ENCODE measurements at regions not wholly inside any gene's neighbourhood (a gene's known extent, or its start where the extent isn't known, plus 50 kb on each side); places are given as distances from the start of the nearest gene placed in this dataset.
"Not testable (repeated sequence)": the region's sequence is repeated elsewhere in the genome, so short reads cannot be mapped to it uniquely, and the experiment has no call there.

GRCh38 chr9:124084087-124084486, 72.5 kb downstream of the LHX2 start:
- no peak for DNase-seq

DNA sequence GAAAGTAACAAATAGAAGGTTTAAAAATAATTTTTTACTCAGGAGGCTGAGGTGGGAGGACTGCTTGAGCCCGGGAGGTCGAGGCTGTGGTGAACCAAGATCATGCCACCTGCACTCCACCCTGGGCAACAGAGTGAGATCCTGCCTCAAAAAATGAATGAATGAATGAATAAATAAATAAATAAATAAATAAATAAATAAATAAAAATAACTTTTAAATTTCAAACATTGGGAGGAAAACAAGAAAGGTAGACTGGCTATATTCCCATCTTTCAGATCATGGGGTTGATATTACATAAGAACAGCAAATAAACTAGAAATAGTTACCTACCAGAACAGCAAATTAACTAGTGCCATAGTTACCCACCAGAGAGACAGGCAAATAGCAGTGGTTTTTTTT, 75.7 kb downstream of the LHX2 start:
- no peak for DNase-seq

DNA sequence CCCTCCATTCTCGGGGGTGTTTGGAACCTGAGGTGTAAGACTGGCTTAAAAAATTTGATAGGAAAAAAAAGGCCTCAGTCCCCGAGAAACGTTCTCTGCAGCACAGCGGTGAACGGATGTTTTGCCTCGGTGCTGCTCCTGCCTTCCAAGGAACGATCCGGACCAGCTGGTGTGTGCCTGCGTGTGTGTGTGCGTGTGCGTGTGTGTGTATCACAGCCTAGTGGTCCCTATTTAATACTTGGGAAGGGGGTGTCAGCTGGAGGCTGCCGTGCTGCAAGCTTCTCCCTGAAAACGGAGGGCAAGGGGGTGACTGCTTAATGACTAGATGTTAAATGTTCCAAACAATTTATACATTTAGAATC, 76.9 kb downstream of the LHX2 start:
- DNase-seq = no peak

GRCh38 chr9:124089631-124090488, 78.3 kb downstream of the LHX2 start:
- not testable (repeated sequence) for DNase-seq

GRCh38 chr9:124098141-124098905, 86.8 kb downstream of the LHX2 start:
- DNase-seq = no peak

GRCh38 chr9:124099860-124100259, 88.3 kb downstream of the LHX2 start:
- DNase-seq = no peak

- no peak for DNase-seq
Measured at GRCh38 chr9:124101215-124101968, 89.8 kb downstream of the LHX2 start.

GRCh38 chr9:124101969-124102345, 90.4 kb downstream of the LHX2 start:
- DNase-seq = no peak

- no peak for DNase-seq
Measured at GRCh38 chr9:124102363-124102762, 90.8 kb downstream of the LHX2 start.

DNA sequence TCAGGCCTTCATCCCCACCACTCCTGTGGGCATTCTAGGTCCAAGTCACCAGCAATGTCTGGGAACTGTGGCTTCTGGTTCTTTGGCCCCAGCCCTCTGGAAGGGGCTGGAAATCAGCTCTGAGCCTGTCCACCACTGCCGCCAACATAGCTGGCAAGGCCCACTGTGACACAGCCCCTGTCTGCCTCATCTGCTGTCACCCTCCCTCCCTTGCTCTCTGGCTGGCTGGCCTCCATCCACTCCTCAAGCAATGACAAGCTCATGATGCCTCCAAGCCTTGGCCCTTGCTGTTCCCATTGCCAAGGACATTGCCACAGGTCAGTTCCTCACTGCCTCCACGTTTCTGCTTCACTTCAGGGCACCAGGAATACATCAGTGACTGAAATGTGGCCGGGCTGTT, 93.7 kb downstream of the LHX2 start:
- DNase-seq = no peak

DNA sequence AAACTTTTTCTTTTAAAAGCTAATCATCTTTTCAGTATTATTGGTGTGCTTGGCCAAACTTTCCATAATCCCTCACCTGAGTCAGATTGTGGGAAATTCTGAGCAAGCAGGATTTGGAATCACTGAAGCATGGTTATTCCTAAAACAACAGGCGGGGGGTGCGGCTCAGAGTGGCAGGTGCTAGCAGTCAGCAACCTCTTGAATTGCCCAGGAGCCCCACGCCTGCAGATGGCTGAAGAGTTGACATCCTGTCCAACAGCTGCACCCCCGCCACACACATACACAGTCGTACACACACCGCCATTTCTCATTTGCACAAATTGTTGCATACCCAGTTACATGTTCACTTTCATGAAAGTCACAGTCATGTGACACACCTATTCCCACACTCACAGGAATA, 96.6 kb downstream of the LHX2 start:
- no peak for DNase-seq

GRCh38 chr9:124110307-124110915, 98.8 kb downstream of the LHX2 start:
- peak; percentile 58 to 59 for DNase-seq

GRCh38 chr9:124116683-124117363, 105.3 kb downstream of the LHX2 start:
- DNase-seq = no peak

DNA sequence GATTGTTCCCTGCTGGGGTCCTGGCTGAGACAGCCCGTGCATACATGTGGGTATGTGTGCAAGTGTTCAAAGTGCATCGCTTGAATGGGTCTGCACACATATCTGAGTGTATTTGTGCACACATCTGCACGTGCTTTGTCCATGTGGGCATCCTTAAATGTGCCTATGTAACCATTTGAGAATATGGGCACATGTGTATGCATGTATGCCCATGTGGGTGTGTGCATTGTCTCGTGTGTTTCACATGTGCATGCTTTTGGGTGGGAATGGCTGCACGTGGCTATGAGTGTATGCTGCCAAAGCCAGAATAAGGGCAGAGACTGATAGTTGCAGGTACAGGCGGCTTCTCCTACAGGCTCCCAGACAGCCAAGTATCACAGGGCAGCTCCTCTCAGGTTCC, 107.3 kb downstream of the LHX2 start:
- no peak for DNase-seq

DNA sequence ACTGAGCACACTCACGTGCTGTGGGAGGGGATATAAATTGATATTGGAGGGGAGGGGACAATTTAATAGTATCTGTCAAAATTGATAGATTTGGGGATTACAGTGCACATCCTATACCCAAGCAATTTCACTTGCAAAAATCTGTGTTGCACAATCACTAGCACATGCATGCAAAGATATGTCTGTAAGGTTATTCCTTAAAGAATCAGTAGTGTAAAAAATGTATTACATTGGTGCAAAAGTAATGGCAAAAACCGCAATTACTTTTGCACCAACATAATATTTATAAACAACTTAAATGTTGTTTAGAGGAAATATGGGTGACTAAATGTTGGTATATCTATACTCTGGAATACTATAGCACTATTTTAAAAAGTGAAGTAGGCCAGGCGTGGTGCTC, 108.7 kb downstream of the LHX2 start:
- DNase-seq = no peak

DNA sequence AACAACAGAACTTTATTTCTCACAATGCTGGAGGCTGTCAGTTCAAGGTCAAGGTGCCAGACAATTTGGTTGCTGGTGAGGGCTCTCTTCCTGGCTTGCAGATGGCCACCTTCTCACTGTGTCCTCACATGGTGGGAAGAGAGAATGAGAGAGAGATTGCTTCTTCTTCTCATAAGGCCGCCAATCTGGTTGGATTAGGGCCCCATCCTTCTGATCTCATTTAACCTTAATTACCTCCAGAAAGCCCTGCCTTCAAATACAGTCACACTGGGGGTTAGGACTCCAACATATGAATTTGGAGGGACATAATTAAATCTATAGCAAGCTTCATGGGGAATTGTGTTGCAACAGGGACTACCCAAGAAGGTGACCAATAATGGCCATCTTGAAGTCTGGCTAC, 110.2 kb downstream of the LHX2 start:
- DNase-seq = no peak

DNA sequence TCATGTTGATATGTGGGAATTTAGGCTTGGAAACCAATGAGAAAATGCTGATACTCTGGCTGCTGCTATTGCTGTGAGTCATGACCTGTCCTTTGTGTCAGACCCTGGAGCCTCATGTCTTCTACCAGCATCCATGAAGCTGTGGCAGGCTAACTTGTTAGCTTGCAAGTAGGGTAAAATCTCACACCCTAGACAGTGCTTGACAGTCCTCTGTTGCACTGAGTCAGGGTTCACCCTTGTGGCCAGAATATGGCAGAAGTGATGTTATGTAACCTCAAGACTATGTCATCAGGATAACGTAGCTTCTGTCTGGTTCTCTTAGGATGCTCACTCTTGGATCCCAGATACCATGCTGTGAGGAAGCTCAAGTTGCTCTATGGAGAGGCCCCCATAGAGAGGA, 110.8 kb downstream of the LHX2 start:
- no peak for DNase-seq

DNA sequence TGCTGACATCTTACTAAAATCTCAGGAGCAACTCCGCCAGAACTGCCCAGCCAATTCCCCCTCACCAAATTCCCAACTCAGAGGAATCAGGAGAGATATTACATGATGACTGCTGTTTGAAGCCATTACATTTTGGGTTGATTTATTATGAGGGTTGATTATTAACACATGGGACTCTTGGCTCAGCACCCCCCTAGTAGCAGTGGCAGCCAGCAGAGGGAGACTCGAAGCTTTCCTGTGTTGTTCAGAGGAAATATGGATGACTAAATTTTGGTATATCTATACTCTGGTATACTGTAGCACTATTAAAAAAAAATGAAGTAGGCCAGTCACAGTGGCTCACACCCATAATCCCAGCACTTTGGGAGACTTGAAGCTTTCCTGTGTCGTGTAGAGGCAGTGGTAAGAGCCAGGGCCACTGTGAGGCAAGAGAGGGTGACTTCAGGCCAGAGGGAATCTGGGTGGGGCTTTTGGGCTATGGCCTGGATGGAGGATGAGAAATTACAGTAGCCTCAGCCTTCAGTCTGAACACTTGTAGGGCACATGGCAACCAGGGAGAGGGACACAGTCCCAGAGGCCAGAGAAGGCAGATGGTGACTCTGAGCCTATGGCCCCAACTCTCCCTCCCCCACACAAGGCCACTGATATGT, 111.4 kb downstream of the LHX2 start:
- peak in 1 of 2 experiments; percentile 7 for DNase-seq

- DNase-seq = not testable (repeated sequence)
Measured at GRCh38 chr9:124123621-124124020, 112.1 kb downstream of the LHX2 start.

DNA sequence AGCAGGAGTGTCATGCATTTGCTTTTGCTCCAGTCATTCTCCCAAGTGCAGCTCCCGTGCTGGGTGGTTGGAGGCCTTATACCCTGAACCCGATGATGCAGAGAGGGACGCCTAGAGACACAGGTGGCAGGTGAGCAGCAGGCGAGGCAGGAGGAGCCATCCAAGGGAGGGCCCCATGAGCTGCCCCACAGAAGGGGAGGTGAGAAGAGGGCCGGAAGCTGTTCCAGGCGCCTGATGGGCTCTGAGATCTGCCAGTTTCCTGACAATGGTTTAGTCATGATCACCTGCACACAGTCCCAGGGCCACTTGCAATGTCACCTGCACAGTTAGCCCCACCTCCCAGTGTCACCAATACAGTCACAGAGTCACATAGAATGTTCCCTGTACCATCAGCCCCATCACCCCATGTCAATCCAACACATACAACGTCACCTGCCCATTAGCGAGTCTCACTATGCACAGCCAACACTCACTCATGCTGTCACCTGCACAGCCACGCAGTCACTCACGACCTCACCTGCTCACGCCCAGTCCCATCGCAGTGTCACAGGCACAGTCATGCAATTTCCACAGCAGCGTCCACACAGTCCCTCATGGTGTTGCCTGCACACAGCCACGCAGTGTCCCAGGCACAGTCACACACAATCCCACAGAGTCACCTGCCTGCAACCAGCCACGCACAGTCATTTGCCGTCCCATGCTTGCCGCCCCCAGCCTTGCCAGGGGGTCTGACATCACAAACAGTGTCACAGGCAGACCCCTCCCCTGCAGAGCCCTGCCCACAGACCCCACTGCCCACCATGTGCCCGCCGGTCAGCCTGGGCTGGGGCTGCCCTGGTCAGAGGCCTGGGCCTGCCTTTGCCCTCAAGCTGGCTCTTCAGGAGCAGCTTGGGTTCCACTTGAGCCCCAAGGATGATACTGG, 113.4 kb downstream of the LHX2 start:
- no peak for DNase-seq

DNA sequence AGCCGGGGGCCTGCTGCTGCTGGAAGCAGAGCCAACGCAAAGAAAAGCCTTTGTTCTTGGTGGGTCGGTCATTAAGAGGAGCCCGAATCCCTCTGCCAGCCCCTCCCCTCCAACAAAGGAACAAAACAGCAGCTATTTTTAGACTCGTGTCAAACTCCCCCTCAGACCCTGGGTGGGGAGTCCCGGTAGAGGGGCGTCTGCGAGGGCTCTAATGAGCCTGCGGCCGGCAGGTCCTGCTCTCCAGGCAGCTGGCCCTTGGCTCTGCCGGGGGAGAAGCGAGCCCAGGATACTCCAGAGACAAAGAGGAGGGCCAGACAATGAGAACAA, 114.0 kb downstream of the LHX2 start:
- no peak for DNase-seq

Data from activated CD4-positive, alpha-beta T cell treated with anti-CD3 and anti-CD28 coated beads, Interleukin-2, amount 50 U/mL, for 48 hours (primary cell).